Esophagus squamous epithelium (tissue), 4 donors: ENCODE measurements at regions not wholly inside any gene's neighbourhood (a gene's known extent, or its start where the extent isn't known, plus 50 kb on each side); places are given as distances from the start of the nearest gene placed in this dataset.

ENCODE experiments used
- CTCF ChIP-seq, 6 experiments: fragments of 450-650 bp in 4 of 6; fragments of 200-600 bp in 2 of 6; sonication (generic) in 2 of 6; IDR thresholded peaks; one replicate each; pipeline ENCODE4 v1.5.1; 2016 to 2019; ENCODE audit warnings: antibody characterized with exemption in 6 of 6, mild to moderate bottlenecking in 4 of 6, moderate library complexity in 4 of 6
- POLR2A ChIP-seq, 4 donors: fragments of 450-650 bp; IDR thresholded peaks; one replicate each; pipeline ENCODE4 v1.6.1; 2017; ENCODE audit warnings: antibody characterized with exemption in 4 of 4, mild to moderate bottlenecking in 4 of 4, moderate library complexity in 3 of 4

- TF ChIP-seq POLR2A (IDR thresholded peaks at IDR 0.05) (no peak), CTCF (IDR thresholded peaks at IDR 0.05) (no peak)
Measured at GRCh38 chr7:116354546-116355423, 144.4 kb downstream of the TES start.
